OCI-LY7 (cell line): ENCODE measurements at regions not wholly inside any gene's neighbourhood (a gene's known extent, or its start where the extent isn't known, plus 50 kb on each side); places are given as distances from the start of the nearest gene placed in this dataset.

ENCODE experiments used
- EZH2phosphoT487 ChIP-seq: fragments of 200-600 bp; sonication (generic); IDR thresholded peaks from 2 replicates; pipeline ENCODE4 v1.6.1; 2018; ENCODE audit warnings: low read depth, borderline replicate concordance, mild to moderate bottlenecking, mixed run types, antibody characterized with exemption, low read length, moderate library complexity, mixed read lengths
- TF ChIP-seq, protein P1 (sequence below): fragments of 200-600 bp; sonication (generic); conservative IDR thresholded peaks from 2 replicates; pipeline ENCODE4 v1.5.1; 2014; ENCODE audit warnings: mild to moderate bottlenecking, antibody characterized with exemption, low read length, moderate library complexity, mixed read lengths

DNA sequence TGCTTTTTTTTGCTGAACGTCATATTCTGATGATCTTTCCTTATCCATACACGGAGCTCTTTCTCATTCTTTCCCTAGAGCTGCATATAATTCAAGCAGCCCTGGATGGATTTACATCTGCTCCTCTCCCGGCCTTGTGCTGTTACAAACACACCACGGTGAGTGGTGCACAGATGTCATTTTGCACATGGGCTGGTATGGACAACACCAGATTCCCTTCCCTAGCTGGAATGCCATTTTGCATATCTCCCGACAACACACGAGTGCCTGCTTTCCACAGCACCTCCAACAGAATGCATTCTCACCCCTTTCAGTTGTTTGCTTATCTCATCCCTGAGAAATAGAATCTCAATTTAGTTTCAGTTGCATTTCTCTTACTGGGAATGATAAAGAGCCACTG lies 69.5 kb upstream of the AFDN start:
- TF ChIP-seq, protein P1, sequence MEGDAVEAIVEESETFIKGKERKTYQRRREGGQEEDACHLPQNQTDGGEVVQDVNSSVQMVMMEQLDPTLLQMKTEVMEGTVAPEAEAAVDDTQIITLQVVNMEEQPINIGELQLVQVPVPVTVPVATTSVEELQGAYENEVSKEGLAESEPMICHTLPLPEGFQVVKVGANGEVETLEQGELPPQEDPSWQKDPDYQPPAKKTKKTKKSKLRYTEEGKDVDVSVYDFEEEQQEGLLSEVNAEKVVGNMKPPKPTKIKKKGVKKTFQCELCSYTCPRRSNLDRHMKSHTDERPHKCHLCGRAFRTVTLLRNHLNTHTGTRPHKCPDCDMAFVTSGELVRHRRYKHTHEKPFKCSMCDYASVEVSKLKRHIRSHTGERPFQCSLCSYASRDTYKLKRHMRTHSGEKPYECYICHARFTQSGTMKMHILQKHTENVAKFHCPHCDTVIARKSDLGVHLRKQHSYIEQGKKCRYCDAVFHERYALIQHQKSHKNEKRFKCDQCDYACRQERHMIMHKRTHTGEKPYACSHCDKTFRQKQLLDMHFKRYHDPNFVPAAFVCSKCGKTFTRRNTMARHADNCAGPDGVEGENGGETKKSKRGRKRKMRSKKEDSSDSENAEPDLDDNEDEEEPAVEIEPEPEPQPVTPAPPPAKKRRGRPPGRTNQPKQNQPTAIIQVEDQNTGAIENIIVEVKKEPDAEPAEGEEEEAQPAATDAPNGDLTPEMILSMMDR: no peak
- TF ChIP-seq EZH2phosphoT487: no peak
